GM18517 (cell line): ENCODE measurements at regions not wholly inside any gene's neighbourhood (a gene's known extent, or its start where the extent isn't known, plus 50 kb on each side); places are given as distances from the start of the nearest gene placed in this dataset.
"Not testable (repeated sequence)": the region's sequence is repeated elsewhere in the genome, so short reads cannot be mapped to it uniquely, and the experiment has no call there.

Experiments used
- ATAC-seq: cut with Tn5 transposase; IDR thresholded peaks from one replicate; pipeline ENCODE4 v1.9.1; 2021; ENCODE audit warnings: mild to moderate bottlenecking, moderate library complexity; ENCODE audit not compliant: unreplicated experiment

GRCh38 chr5:34096033-34096432 lies 53.0 kb upstream of the C1QTNF3 start:
- not testable (repeated sequence) for ATAC-seq

GRCh38 chr5:34099891-34100290 lies 56.9 kb upstream of the C1QTNF3 start:
- not testable (repeated sequence) for ATAC-seq

GRCh38 chr5:34101567-34101966 lies 58.6 kb upstream of the C1QTNF3 start:
- not testable (repeated sequence) for ATAC-seq

- not testable (repeated sequence) for ATAC-seq
Measured at GRCh38 chr5:34108897-34109296, 65.9 kb upstream of the C1QTNF3 start.

- ATAC-seq: not testable (repeated sequence)
Measured at GRCh38 chr5:34124280-34124679, 81.3 kb upstream of the C1QTNF3 start.

- peak; percentile 86 for ATAC-seq
Measured at GRCh38 chr5:34125354-34125753, 82.3 kb upstream of the C1QTNF3 start.

GRCh38 chr5:34126741-34127140 lies 83.7 kb upstream of the C1QTNF3 start:
- ATAC-seq: not testable (repeated sequence)

- not testable (repeated sequence) for ATAC-seq
Measured at GRCh38 chr5:34127818-34128217, 84.8 kb upstream of the C1QTNF3 start.

GRCh38 chr5:34128890-34129289 lies 85.9 kb upstream of the C1QTNF3 start:
- ATAC-seq: not testable (repeated sequence)

GRCh38 chr5:34154988-34155387 lies 112.0 kb upstream of the C1QTNF3 start:
- not testable (repeated sequence) for ATAC-seq

- ATAC-seq: not testable (repeated sequence)
Measured at GRCh38 chr5:34156703-34157414, 113.8 kb upstream of the C1QTNF3 start.

GRCh38 chr5:34160904-34161303 lies 117.9 kb upstream of the C1QTNF3 start:
- ATAC-seq: not testable (repeated sequence)

- ATAC-seq: not testable (repeated sequence)
Measured at GRCh38 chr5:34171398-34171797, 128.4 kb upstream of the C1QTNF3 start.

- ATAC-seq: not testable (repeated sequence)
Measured at GRCh38 chr5:34179453-34180190, 136.6 kb upstream of the C1QTNF3 start.

GRCh38 chr5:34180225-34180624 lies 137.2 kb upstream of the C1QTNF3 start:
- not testable (repeated sequence) for ATAC-seq

GRCh38 chr5:34180940-34181614 lies 138.1 kb upstream of the C1QTNF3 start:
- ATAC-seq: not testable (repeated sequence)

GRCh38 chr5:34185005-34185404 lies 142.0 kb upstream of the C1QTNF3 start:
- not testable (repeated sequence) for ATAC-seq

GRCh38 chr5:34185572-34185971 lies 142.6 kb upstream of the C1QTNF3 start:
- not testable (repeated sequence) for ATAC-seq

- ATAC-seq: not testable (repeated sequence)
Measured at GRCh38 chr5:34186108-34186507, 143.1 kb upstream of the C1QTNF3 start.

- ATAC-seq: not testable (repeated sequence)
Measured at GRCh38 chr5:34186865-34187264, 143.9 kb upstream of the C1QTNF3 start.

GRCh38 chr5:34187441-34187840 lies 144.4 kb upstream of the C1QTNF3 start:
- ATAC-seq: not testable (repeated sequence)
